ENCODE measurements at regions not wholly inside any gene's neighbourhood (a gene's known extent, or its start where the extent isn't known, plus 50 kb on each side); places are given as distances from the start of the nearest gene placed in this dataset.

DNA sequence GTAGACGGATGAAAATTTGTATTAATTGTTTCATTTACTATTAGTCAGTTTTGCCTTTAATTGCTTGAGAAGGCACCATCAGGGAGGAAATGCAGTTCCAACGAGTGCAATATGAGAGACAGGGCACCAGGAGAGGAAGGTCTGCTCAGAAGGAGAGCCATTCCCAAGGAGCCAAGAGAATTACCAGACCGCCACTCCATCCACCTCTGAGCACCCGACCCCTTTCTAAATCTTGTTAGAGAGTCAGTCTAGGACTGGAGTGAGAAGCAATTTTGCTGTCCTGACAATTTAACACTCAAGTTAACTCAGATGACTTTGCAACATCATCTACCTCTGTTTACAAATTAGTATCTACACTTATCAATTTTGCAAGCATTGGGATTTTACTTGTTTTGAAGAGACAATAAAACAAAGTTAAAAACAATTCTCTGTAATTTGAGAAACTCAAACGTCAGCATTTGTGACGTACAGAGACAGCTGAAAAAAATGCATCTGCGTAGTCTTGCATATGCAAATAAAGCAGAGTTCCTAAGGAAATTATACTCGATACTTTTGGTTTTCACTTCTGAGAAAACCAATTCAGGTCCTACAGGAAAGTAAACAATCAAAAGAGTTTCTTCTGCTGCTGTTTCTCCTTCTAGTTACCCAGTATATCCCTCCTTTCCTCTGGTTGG is 1704.7 kb upstream of the TENM3 start:
- TF ChIP-seq, protein P1, sequence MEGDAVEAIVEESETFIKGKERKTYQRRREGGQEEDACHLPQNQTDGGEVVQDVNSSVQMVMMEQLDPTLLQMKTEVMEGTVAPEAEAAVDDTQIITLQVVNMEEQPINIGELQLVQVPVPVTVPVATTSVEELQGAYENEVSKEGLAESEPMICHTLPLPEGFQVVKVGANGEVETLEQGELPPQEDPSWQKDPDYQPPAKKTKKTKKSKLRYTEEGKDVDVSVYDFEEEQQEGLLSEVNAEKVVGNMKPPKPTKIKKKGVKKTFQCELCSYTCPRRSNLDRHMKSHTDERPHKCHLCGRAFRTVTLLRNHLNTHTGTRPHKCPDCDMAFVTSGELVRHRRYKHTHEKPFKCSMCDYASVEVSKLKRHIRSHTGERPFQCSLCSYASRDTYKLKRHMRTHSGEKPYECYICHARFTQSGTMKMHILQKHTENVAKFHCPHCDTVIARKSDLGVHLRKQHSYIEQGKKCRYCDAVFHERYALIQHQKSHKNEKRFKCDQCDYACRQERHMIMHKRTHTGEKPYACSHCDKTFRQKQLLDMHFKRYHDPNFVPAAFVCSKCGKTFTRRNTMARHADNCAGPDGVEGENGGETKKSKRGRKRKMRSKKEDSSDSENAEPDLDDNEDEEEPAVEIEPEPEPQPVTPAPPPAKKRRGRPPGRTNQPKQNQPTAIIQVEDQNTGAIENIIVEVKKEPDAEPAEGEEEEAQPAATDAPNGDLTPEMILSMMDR (IDR thresholded peaks at IDR 0.05; ENCODE audit: poor library complexity, severe bottlenecking): no peak
- no peak overlapping the region for H3K27ac ChIP-seq (ENCODE audit: poor library complexity, severe bottlenecking)
- DNase-seq (ENCODE audit: low spot score): no peak
- no peaks in the 10 kb centered on the region for H3K27me3 ChIP-seq (ENCODE audit: insufficient read depth, poor library complexity, severe bottlenecking)
- no peak for ATAC-seq (ENCODE audit: low read depth)
- peaks cover 2% of the 10 kb centered on the region for H3K9me3 ChIP-seq (ENCODE audit: severe bottlenecking)
- no peaks in the 10 kb centered on the region for H3K36me3 ChIP-seq (ENCODE audit: low read depth)
- no peak overlapping the region for H3K4me3 ChIP-seq (ENCODE audit: severe bottlenecking)
- peaks cover 7% of the 10 kb centered on the region for H3K4me1 ChIP-seq (ENCODE audit: insufficient read depth, poor library complexity, severe bottlenecking)

DNA sequence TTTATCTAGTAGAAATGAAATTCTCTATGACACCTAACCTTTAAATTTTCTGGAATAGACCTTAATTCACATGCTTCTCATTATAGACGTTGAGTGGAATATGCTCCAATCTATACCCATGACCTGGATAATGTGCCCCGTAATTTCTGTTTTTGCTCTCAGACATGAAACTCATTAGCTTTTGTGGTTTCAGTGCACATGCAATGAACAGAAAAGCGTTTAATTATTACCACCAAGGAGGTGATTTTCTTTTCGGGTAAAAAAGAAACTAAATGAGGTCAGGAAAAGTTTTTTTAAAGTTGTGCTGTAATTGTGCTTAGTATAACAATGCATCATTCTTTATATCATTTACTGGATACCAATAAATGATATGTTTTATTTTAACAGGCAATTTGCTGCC is 1703.9 kb upstream of the TENM3 start:
- no peak for ATAC-seq (ENCODE audit: low read depth)

DNA sequence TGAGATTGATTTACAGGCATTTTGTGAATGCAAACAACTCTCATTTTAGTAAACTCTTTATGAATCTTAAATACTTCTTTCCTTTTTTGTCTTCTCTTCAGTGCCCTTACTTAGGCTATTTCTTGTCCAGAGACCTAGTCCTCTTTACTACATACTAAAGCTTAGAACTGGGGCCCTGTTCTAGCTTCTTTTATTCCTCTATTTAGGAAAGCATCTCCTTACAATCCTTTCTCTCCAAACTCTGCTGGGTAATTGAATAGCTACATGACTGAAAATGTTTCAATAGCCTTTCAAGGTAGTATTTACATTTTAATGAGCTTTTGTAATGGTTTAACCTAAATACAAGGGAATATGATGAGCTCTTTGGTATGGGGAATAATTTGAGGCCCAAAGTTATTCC is 1701.5 kb upstream of the TENM3 start:
- no peaks in the 10 kb centered on the region for H3K27me3 ChIP-seq (ENCODE audit: insufficient read depth, poor library complexity, severe bottlenecking)
- no peak overlapping the region for H3K27ac ChIP-seq (ENCODE audit: poor library complexity, severe bottlenecking)
- TF ChIP-seq, protein P1 (IDR thresholded peaks at IDR 0.05; ENCODE audit: poor library complexity, severe bottlenecking): no peak
- ATAC-seq (ENCODE audit: low read depth) (no peak), DNase-seq (ENCODE audit: low spot score) (no peak)
- no peaks in the 10 kb centered on the region for H3K36me3 ChIP-seq (ENCODE audit: low read depth)
- peaks cover 7% of the 10 kb centered on the region for H3K4me1 ChIP-seq (ENCODE audit: insufficient read depth, poor library complexity, severe bottlenecking)
- H3K9me3 ChIP-seq (ENCODE audit: severe bottlenecking): no peaks in the 10 kb centered on the region
- no peak overlapping the region for H3K4me3 ChIP-seq (ENCODE audit: severe bottlenecking)

More for the DNA sequence above, 1703.9 kb upstream of the TENM3 start:
- H3K4me1 ChIP-seq (ENCODE audit: insufficient read depth, poor library complexity, severe bottlenecking): peaks cover 7% of the 10 kb centered on the region
- no peak for DNase-seq (ENCODE audit: low spot score)
- H3K27me3 ChIP-seq (ENCODE audit: insufficient read depth, poor library complexity, severe bottlenecking): no peaks in the 10 kb centered on the region
- peaks cover 2% of the 10 kb centered on the region for H3K9me3 ChIP-seq (ENCODE audit: severe bottlenecking)
- H3K27ac ChIP-seq (ENCODE audit: poor library complexity, severe bottlenecking): no peak overlapping the region
- no peak overlapping the region for H3K4me3 ChIP-seq (ENCODE audit: severe bottlenecking)
- H3K36me3 ChIP-seq (ENCODE audit: low read depth): no peaks in the 10 kb centered on the region
- TF ChIP-seq, protein P1 (IDR thresholded peaks at IDR 0.05; ENCODE audit: poor library complexity, severe bottlenecking): no peak

DNA sequence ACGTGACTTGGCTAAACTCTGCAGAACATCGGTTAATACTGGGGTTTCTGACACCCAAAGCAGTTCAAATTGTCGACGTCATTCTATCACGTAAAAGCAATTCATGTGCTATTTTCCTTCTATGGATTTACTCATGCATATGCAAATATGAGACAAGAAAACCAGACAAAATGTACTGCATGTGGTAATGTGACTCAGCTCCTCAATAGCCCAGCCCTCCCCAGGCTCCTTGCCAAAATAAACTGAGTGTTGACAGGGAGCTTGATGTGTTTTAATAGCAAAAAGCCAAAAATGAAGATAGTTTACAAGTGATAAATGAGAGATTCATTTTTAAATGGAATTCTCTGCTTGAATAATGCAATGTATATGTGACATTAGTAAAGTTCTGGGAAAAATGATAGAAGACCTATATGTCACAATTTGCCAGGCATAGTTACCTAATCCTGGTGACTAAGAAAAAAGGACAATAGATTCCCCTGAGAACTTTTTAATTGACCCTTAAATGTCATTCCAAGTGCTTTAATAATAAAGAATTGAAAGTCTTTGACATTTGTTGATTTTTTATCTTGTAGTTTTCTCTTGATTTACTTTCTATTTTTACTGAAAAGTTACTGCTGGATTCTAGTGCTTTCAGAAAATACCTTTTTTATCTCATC is 1700.6 kb upstream of the TENM3 start:
- TF ChIP-seq, protein P1 (IDR thresholded peaks at IDR 0.05; ENCODE audit: poor library complexity, severe bottlenecking): no peak
- DNase-seq (ENCODE audit: low spot score): peak; percentile 64
- no peaks in the 10 kb centered on the region for H3K27me3 ChIP-seq (ENCODE audit: insufficient read depth, poor library complexity, severe bottlenecking)
- no peak overlapping the region for H3K27ac ChIP-seq (ENCODE audit: poor library complexity, severe bottlenecking)
- ATAC-seq (ENCODE audit: low read depth): peak; percentile 88
- H3K4me3 ChIP-seq (ENCODE audit: severe bottlenecking): no peak overlapping the region
- H3K36me3 ChIP-seq (ENCODE audit: low read depth): no peaks in the 10 kb centered on the region
- H3K4me1 ChIP-seq (ENCODE audit: insufficient read depth, poor library complexity, severe bottlenecking): peaks cover 7% of the 10 kb centered on the region
- H3K9me3 ChIP-seq (ENCODE audit: severe bottlenecking): no peaks in the 10 kb centered on the region

- TF ChIP-seq, protein P1 (IDR thresholded peaks at IDR 0.05; ENCODE audit: poor library complexity, severe bottlenecking): no peak
- Histone ChIP-seq H3K27me3 (ENCODE audit: insufficient read depth, poor library complexity, severe bottlenecking) (no peaks in the 10 kb centered on the region), H3K4me1 (ENCODE audit: insufficient read depth, poor library complexity, severe bottlenecking) (no peaks in the 10 kb centered on the region), H3K36me3 (ENCODE audit: low read depth) (no peaks in the 10 kb centered on the region), H3K9me3 (ENCODE audit: severe bottlenecking) (no peaks in the 10 kb centered on the region), H3K4me3 (ENCODE audit: severe bottlenecking) (no peak overlapping the region), H3K27ac (ENCODE audit: poor library complexity, severe bottlenecking) (no peak overlapping the region)
- ATAC-seq (ENCODE audit: low read depth) (no peak), DNase-seq (ENCODE audit: low spot score) (no peak)
Measured at GRCh38 chr4:180550106-180550505, 1693.1 kb upstream of the TENM3 start.

Measured in RWPE2 (cell line).